ENCODE measurements at regions not wholly inside any gene's neighbourhood (a gene's known extent, or its start where the extent isn't known, plus 50 kb on each side); places are given as distances from the start of the nearest gene placed in this dataset.

- FAIRE-seq, result no peak
Measured at GRCh38 chr4:1541449-1542225, 135.4 kb upstream of the NKX1-1 start.

- FAIRE-seq, result no peak
Measured at GRCh38 chr4:1540601-1541375, 134.5 kb upstream of the NKX1-1 start.

GRCh38 chr4:1539859-1540600 lies 133.8 kb upstream of the NKX1-1 start:
- FAIRE-seq, result no peak

- FAIRE-seq, result no peak
Measured at GRCh38 chr4:1538941-1539772, 132.9 kb upstream of the NKX1-1 start.

- FAIRE-seq, result no peak
Measured at GRCh38 chr4:1538096-1538410, 131.8 kb upstream of the NKX1-1 start.

- FAIRE-seq, result no peak
Measured at GRCh38 chr4:1537410-1538095, 131.3 kb upstream of the NKX1-1 start.

- FAIRE-seq, result no peak
Measured at GRCh38 chr4:1536579-1537409, 130.6 kb upstream of the NKX1-1 start.

GRCh38 chr4:1535926-1536578 lies 129.8 kb upstream of the NKX1-1 start:
- FAIRE-seq, result no peak

- no peak for FAIRE-seq
Measured at GRCh38 chr4:1534876-1535526, 128.8 kb upstream of the NKX1-1 start.

- FAIRE-seq, result no peak
Measured at GRCh38 chr4:1534095-1534872, 128.0 kb upstream of the NKX1-1 start.

GRCh38 chr4:1533501-1534064 lies 127.3 kb upstream of the NKX1-1 start:
- no peak for FAIRE-seq

- no peak for FAIRE-seq
Measured at GRCh38 chr4:1532549-1533395, 126.5 kb upstream of the NKX1-1 start.

- no peak for FAIRE-seq
Measured at GRCh38 chr4:1531683-1532548, 125.7 kb upstream of the NKX1-1 start.

- FAIRE-seq, result no peak
Measured at GRCh38 chr4:1530356-1530755, 124.1 kb upstream of the NKX1-1 start.

- FAIRE-seq, result no peak
Measured at GRCh38 chr4:1524761-1525160, 118.5 kb upstream of the NKX1-1 start.

- FAIRE-seq, result no peak
Measured at GRCh38 chr4:1523907-1524636, 117.8 kb upstream of the NKX1-1 start.
